GM18498 (cell line): ENCODE measurements at regions not wholly inside any gene's neighbourhood (a gene's known extent, or its start where the extent isn't known, plus 50 kb on each side); places are given as distances from the start of the nearest gene placed in this dataset.
"Not testable (repeated sequence)": the region's sequence is repeated elsewhere in the genome, so short reads cannot be mapped to it uniquely, and the experiment has no call there.

ENCODE experiments used
- ATAC-seq: cut with Tn5 transposase; IDR thresholded peaks from one replicate; pipeline ENCODE4 v1.9.1; 2021; ENCODE audit warnings: mild to moderate bottlenecking, moderate library complexity; ENCODE audit not compliant: unreplicated experiment

- ATAC-seq: no peak
These were observed 237.0 kb upstream of the RASA1 start for GRCh38 chr5:87030699-87031098.

GRCh38 chr5:87034557-87034956 is 233.1 kb upstream of the RASA1 start:
- ATAC-seq: no peak

GRCh38 chr5:87042554-87042953 is 225.1 kb upstream of the RASA1 start:
- no peak for ATAC-seq

- ATAC-seq: no peak
These were observed 219.5 kb upstream of the RASA1 start for GRCh38 chr5:87048156-87048555.

- not testable (repeated sequence) for ATAC-seq
These were observed 218.7 kb upstream of the RASA1 start for GRCh38 chr5:87049012-87049411.

- no peak for ATAC-seq
These were observed 216.1 kb upstream of the RASA1 start for GRCh38 chr5:87051502-87052113.

- no peak for ATAC-seq
These were observed 214.5 kb upstream of the RASA1 start for GRCh38 chr5:87053146-87053545.

GRCh38 chr5:87054821-87055220 is 212.9 kb upstream of the RASA1 start:
- no peak for ATAC-seq

GRCh38 chr5:87061046-87061445 is 206.6 kb upstream of the RASA1 start:
- ATAC-seq: no peak

GRCh38 chr5:87069311-87069710 is 198.4 kb upstream of the RASA1 start:
- ATAC-seq: no peak

- peak; percentile 80 for ATAC-seq
These were observed 197.6 kb upstream of the RASA1 start for GRCh38 chr5:87069974-87070608.

GRCh38 chr5:87074072-87074471 is 193.6 kb upstream of the RASA1 start:
- no peak for ATAC-seq

GRCh38 chr5:87074934-87075541 is 192.6 kb upstream of the RASA1 start:
- ATAC-seq: peak; percentile 94

- ATAC-seq: no peak
These were observed 191.3 kb upstream of the RASA1 start for GRCh38 chr5:87076411-87076810.

- no peak for ATAC-seq
These were observed 190.8 kb upstream of the RASA1 start for GRCh38 chr5:87076931-87077330.

- no peak for ATAC-seq
These were observed 188.5 kb upstream of the RASA1 start for GRCh38 chr5:87079219-87079618.

- no peak for ATAC-seq
These were observed 186.7 kb upstream of the RASA1 start for GRCh38 chr5:87081016-87081415.

- ATAC-seq: peak; percentile 90
These were observed 185.9 kb upstream of the RASA1 start for GRCh38 chr5:87081511-87082372.

- ATAC-seq: no peak
These were observed 173.3 kb upstream of the RASA1 start for GRCh38 chr5:87094347-87094746.

GRCh38 chr5:87094833-87095232 is 172.8 kb upstream of the RASA1 start:
- no peak for ATAC-seq

- ATAC-seq: no peak
These were observed 171.9 kb upstream of the RASA1 start for GRCh38 chr5:87095787-87096186.

- ATAC-seq: no peak
These were observed 170.0 kb upstream of the RASA1 start for GRCh38 chr5:87097664-87098063.
